Liver (tissue), 8 donors: ENCODE measurements at regions not wholly inside any gene's neighbourhood (a gene's known extent, or its start where the extent isn't known, plus 50 kb on each side); places are given as distances from the start of the nearest gene placed in this dataset.

ENCODE experiments used
- DNase-seq: peaks from one replicate; pipeline ENCODE4 v3.0.0-alpha.2; 2017; ENCODE audit warnings: low spot score
- H3K27ac ChIP-seq, 2 donors: one replicate each; pipeline ENCODE4 v1.7.0; 2013; ENCODE audit warnings: inconsistent platforms in 2 of 2, low read length in 2 of 2, control low read depth in 1 of 2, low read depth in 1 of 2, mild to moderate bottlenecking in 1 of 2
- H3K27me3 ChIP-seq, 4 donors: one replicate each; pipeline versions ENCODE4 v1.6.1 to v1.7.0; 2013; ENCODE audit warnings: low read length in 3 of 4, inconsistent platforms in 1 of 4, mild to moderate bottlenecking in 1 of 4, moderate library complexity in 1 of 4; ENCODE audit not compliant: control insufficient read depth in 4 of 4, insufficient read depth in 4 of 4
- H3K36me3 ChIP-seq, 4 donors: one replicate each; pipeline versions ENCODE4 v1.6.1 to v1.7.0; 2013; ENCODE audit warnings: low read length in 3 of 4, mild to moderate bottlenecking in 3 of 4, low read depth in 1 of 4, moderate library complexity in 1 of 4; ENCODE audit not compliant: control insufficient read depth in 4 of 4, insufficient read depth in 3 of 4
- H3K4me1 ChIP-seq, 4 donors: one replicate each; pipeline versions ENCODE4 v1.6.1 to v1.7.0; 2013; ENCODE audit warnings: low read length in 3 of 4, mild to moderate bottlenecking in 3 of 4, moderate library complexity in 1 of 4; ENCODE audit not compliant: control insufficient read depth in 4 of 4, insufficient read depth in 4 of 4
- H3K4me3 ChIP-seq, 3 donors: one replicate each; pipeline versions ENCODE4 v1.6.1 to v1.7.0; 2013; ENCODE audit warnings: low read length in 3 of 3, control low read depth in 1 of 3, low read depth in 1 of 3, mild to moderate bottlenecking in 1 of 3
- H3K9ac ChIP-seq, 2 donors: one replicate each; pipeline ENCODE4 v1.7.0; 2013; ENCODE audit warnings: low read length in 2 of 2, mild to moderate bottlenecking in 2 of 2, moderate library complexity in 2 of 2, control low read depth in 1 of 2, low read depth in 1 of 2
- H3K9me3 ChIP-seq, 4 donors: one replicate each; pipeline versions ENCODE4 v1.6.1 to v1.7.0; 2013; ENCODE audit warnings: low read length in 3 of 4; ENCODE audit not compliant: control insufficient read depth in 4 of 4
- ATF3 ChIP-seq: IDR thresholded peaks from 2 replicates; pipeline ENCODE4 v1.6.1; 2016; ENCODE audit warnings: antibody characterized with exemption
- CTCF ChIP-seq: fragments of 150-350 bp; IDR thresholded peaks from 2 replicates; pipeline ENCODE4 v1.5.1; 2017; ENCODE audit warnings: improper control_type of control experiment, low read depth, low read length; ENCODE audit not compliant: missing input control
- EGR1 ChIP-seq, 2 donors: IDR thresholded peaks; 2 replicates each; pipeline ENCODE4 v1.6.1; 2016 to 2018; ENCODE audit warnings: antibody characterized with exemption in 2 of 2, low read depth in 2 of 2
- FOXA1 ChIP-seq: IDR thresholded peaks from 2 replicates; pipeline ENCODE4 v1.6.1; 2016; ENCODE audit warnings: antibody characterized with exemption
- FOXA2 ChIP-seq: IDR thresholded peaks from 2 replicates; pipeline ENCODE4 v1.6.1; 2016; ENCODE audit warnings: antibody characterized with exemption
- GABPA ChIP-seq, 2 donors: IDR thresholded peaks in 1 of 2; conservative IDR thresholded peaks in 1 of 2; 2 replicates each; pipeline ENCODE4 v1.6.1; 2016; ENCODE audit warnings: antibody characterized with exemption in 2 of 2, mild to moderate bottlenecking in 1 of 2, moderate library complexity in 1 of 2
- HNF4A ChIP-seq, 2 donors: conservative IDR thresholded peaks; 2 replicates each; pipeline ENCODE4 v1.6.1; 2016; ENCODE audit warnings: antibody characterized with exemption in 2 of 2, mild to moderate bottlenecking in 2 of 2
- HNF4G ChIP-seq: IDR thresholded peaks from 2 replicates; pipeline ENCODE4 v1.6.1; 2016; ENCODE audit warnings: antibody characterized with exemption
- JUND ChIP-seq, 2 donors: IDR thresholded peaks; 2 replicates each; pipeline ENCODE4 v1.6.1; 2016; ENCODE audit warnings: antibody characterized with exemption in 2 of 2
- MAX ChIP-seq: IDR thresholded peaks from 2 replicates; pipeline ENCODE4 v1.6.1; 2016; ENCODE audit warnings: antibody characterized with exemption
- NR2F2 ChIP-seq: IDR thresholded peaks from 2 replicates; pipeline ENCODE4 v1.6.1; 2016; ENCODE audit warnings: antibody characterized with exemption
- RAD21 ChIP-seq, 2 donors: IDR thresholded peaks; 2 replicates each; pipeline ENCODE4 v1.6.1; 2016; ENCODE audit warnings: antibody characterized with exemption in 2 of 2, mild to moderate bottlenecking in 2 of 2
- REST ChIP-seq: IDR thresholded peaks from 2 replicates; pipeline ENCODE4 v1.6.1; 2016; ENCODE audit warnings: antibody characterized with exemption, mild to moderate bottlenecking
- RXRA ChIP-seq, 2 donors: IDR thresholded peaks; 2 replicates each; pipeline ENCODE4 v1.6.1; 2017 to 2018; ENCODE audit warnings: antibody characterized with exemption in 2 of 2, mild to moderate bottlenecking in 1 of 2
- SP1 ChIP-seq: IDR thresholded peaks from 2 replicates; pipeline ENCODE4 v1.6.1; 2018; ENCODE audit warnings: antibody characterized with exemption, mild to moderate bottlenecking
- TAF1 ChIP-seq: conservative IDR thresholded peaks from 2 replicates; pipeline ENCODE4 v1.6.1; 2016; ENCODE audit warnings: antibody characterized with exemption, mild to moderate bottlenecking
- YY1 ChIP-seq: IDR thresholded peaks from 2 replicates; pipeline ENCODE4 v1.6.1; 2016; ENCODE audit warnings: antibody characterized with exemption, mild to moderate bottlenecking
- ZBTB33 ChIP-seq: IDR thresholded peaks from 2 replicates; pipeline ENCODE4 v1.6.1; 2016; ENCODE audit warnings: antibody characterized with exemption
- WGBS: extraction: QIAGEN DNeasy Blood & Tissue Kit; methylation state at CpG from one replicate; pipeline ENCODE4 v1.1.7; 2013; 5-methylcytosine and 5-hydroxymethylcytosine counted together
- donor health status: healthy.
- donor health status: healthy.
- donor health status: healthy.
- donor health status: healthy.
- donor health status: healthy.

- Histone ChIP-seq H3K27me3 (no peaks in the 10 kb centered on the region), H3K4me3 (no peak overlapping the region), H3K27ac (no peak overlapping the region), H3K4me1 (no peaks in the 10 kb centered on the region), H3K36me3 (no peaks in the 10 kb centered on the region), H3K9me3 (no peaks in the 10 kb centered on the region), H3K9ac (no peak overlapping the region)
- TF ChIP-seq NR2F2 (no peak), SP1 (no peak), MAX (no peak), TAF1 (no peak), RAD21 (IDR thresholded peaks at IDR 0.05) (no peak), ATF3 (no peak), CTCF (no peak), ZBTB33 (no peak), FOXA1 (no peak), YY1 (no peak), REST (no peak), HNF4A (conservative IDR thresholded peaks at IDR 0.05) (no peak), GABPA (IDR thresholded peaks at IDR 0.05 in 1 of 2, conservative IDR thresholded peaks at IDR 0.05 in 1 of 2) (no peak), FOXA2 (no peak), RXRA (IDR thresholded peaks at IDR 0.05) (no peak), JUND (IDR thresholded peaks at IDR 0.05) (no peak), HNF4G (no peak), EGR1 (IDR thresholded peaks at IDR 0.05; ENCODE audit: low read depth in 2 of 2) (no peak)
- DNase-seq: no peak
- WGBS: 35% methylated on average over 12 of the region's 12 CpGs
Measured at GRCh38 chr1:2863648-2863963, 62.1 kb upstream of the TTC34 start.
